ENCODE measurements at regions not wholly inside any gene's neighbourhood (a gene's known extent, or its start where the extent isn't known, plus 50 kb on each side); places are given as distances from the start of the nearest gene placed in this dataset.
"Not testable (repeated sequence)": the region's sequence is repeated elsewhere in the genome, so short reads cannot be mapped to it uniquely, and the experiment has no call there.

GRCh38 chr11:70894566-70895365, 357.6 kb downstream of the SHANK2 start:
- Mint-ChIP-seq H3K27me3 (no peaks in the 10 kb centered on the region), H3K9me3 (peaks cover 9% of the 10 kb centered on the region), H3K4me3 (no peak overlapping the region), H3K4me1 (no peaks in the 10 kb centered on the region), H3K27ac (no peak overlapping the region), H3K36me3 (no peaks in the 10 kb centered on the region)
- POLR2A ChIA-PET, result no interaction called here
- no peak for DNase-seq
- no peak for ATAC-seq (ENCODE audit: low read depth)

GRCh38 chr11:70895366-70895670, 357.1 kb downstream of the SHANK2 start:
- Mint-ChIP-seq H3K4me1 (no peaks in the 10 kb centered on the region), H3K4me3 (no peak overlapping the region), H3K36me3 (no peaks in the 10 kb centered on the region), H3K9me3 (peaks cover 9% of the 10 kb centered on the region), H3K27me3 (no peaks in the 10 kb centered on the region), H3K27ac (no peak overlapping the region)
- POLR2A ChIA-PET, result no interaction called here
- no peak for ATAC-seq (ENCODE audit: low read depth)
- no peak for DNase-seq

GRCh38 chr11:70897429-70897828, 354.9 kb downstream of the SHANK2 start:
- H3K27me3 Mint-ChIP-seq, result no peaks in the 10 kb centered on the region
- ATAC-seq (ENCODE audit: low read depth), result no peak
- no peaks in the 10 kb centered on the region for H3K36me3 Mint-ChIP-seq
- no peaks in the 10 kb centered on the region for H3K4me1 Mint-ChIP-seq
- no peak overlapping the region for H3K4me3 Mint-ChIP-seq
- POLR2A ChIA-PET, result no interaction called here
- DNase-seq, result no peak
- H3K9me3 Mint-ChIP-seq, result peaks cover 9% of the 10 kb centered on the region
- H3K27ac Mint-ChIP-seq, result no peak overlapping the region

- Mint-ChIP-seq H3K4me1 (no peaks in the 10 kb centered on the region), H3K27ac (no peak overlapping the region), H3K27me3 (no peaks in the 10 kb centered on the region), H3K36me3 (no peaks in the 10 kb centered on the region), H3K9me3 (peaks cover 9% of the 10 kb centered on the region), H3K4me3 (no peak overlapping the region)
- ATAC-seq (ENCODE audit: low read depth) (no peak), DNase-seq (no peak)
- POLR2A ChIA-PET, result no interaction called here
These were observed 352.8 kb downstream of the SHANK2 start for GRCh38 chr11:70899616-70900015.

GRCh38 chr11:70900540-70900939, 351.8 kb downstream of the SHANK2 start:
- POLR2A ChIA-PET, result no interaction called here
- no peak overlapping the region for H3K4me3 Mint-ChIP-seq
- H3K27ac Mint-ChIP-seq, result no peak overlapping the region
- H3K4me1 Mint-ChIP-seq, result no peaks in the 10 kb centered on the region
- H3K36me3 Mint-ChIP-seq, result no peaks in the 10 kb centered on the region
- no peak for ATAC-seq (ENCODE audit: low read depth)
- H3K27me3 Mint-ChIP-seq, result no peaks in the 10 kb centered on the region
- peaks cover 9% of the 10 kb centered on the region for H3K9me3 Mint-ChIP-seq
- no peak for DNase-seq

GRCh38 chr11:70901951-70902521, 350.3 kb downstream of the SHANK2 start:
- Mint-ChIP-seq H3K27ac (no peak overlapping the region), H3K4me1 (no peaks in the 10 kb centered on the region), H3K36me3 (no peaks in the 10 kb centered on the region), H3K9me3 (peaks cover 6% of the 10 kb centered on the region), H3K27me3 (no peaks in the 10 kb centered on the region), H3K4me3 (no peak overlapping the region)
- DNase-seq (no peak), ATAC-seq (ENCODE audit: low read depth) (no peak)
- POLR2A ChIA-PET, result no interaction called here

GRCh38 chr11:70903229-70903628, 349.1 kb downstream of the SHANK2 start:
- H3K9me3 Mint-ChIP-seq; H3K4me1 Mint-ChIP-seq; ATAC-seq (ENCODE audit: low read depth); DNase-seq; H3K27me3 Mint-ChIP-seq; POLR2A ChIA-PET; H3K4me3 Mint-ChIP-seq; H3K36me3 Mint-ChIP-seq; H3K27ac Mint-ChIP-seq: not testable (repeated sequence)

GRCh38 chr11:70906101-70906500, 346.3 kb downstream of the SHANK2 start:
- POLR2A ChIA-PET, result no interaction called here
- Mint-ChIP-seq H3K4me3 (no peak overlapping the region), H3K27ac (no peak overlapping the region), H3K27me3 (peaks cover 3% of the 10 kb centered on the region), H3K4me1 (no peaks in the 10 kb centered on the region), H3K36me3 (no peaks in the 10 kb centered on the region), H3K9me3 (no peaks in the 10 kb centered on the region)
- DNase-seq, result no peak
- ATAC-seq (ENCODE audit: low read depth), result no peak

- Mint-ChIP-seq H3K27ac (no peak overlapping the region), H3K4me1 (no peaks in the 10 kb centered on the region)
- POLR2A ChIA-PET, result no interaction called here
These were observed 344.2 kb downstream of the SHANK2 start for GRCh38 chr11:70908223-70908622.

GRCh38 chr11:70910835-70911234, 341.5 kb downstream of the SHANK2 start:
- H3K4me3 Mint-ChIP-seq, result no peak overlapping the region
- no peak overlapping the region for H3K27ac Mint-ChIP-seq
- no peaks in the 10 kb centered on the region for H3K9me3 Mint-ChIP-seq
- ATAC-seq (ENCODE audit: low read depth), result no peak
- H3K4me1 Mint-ChIP-seq, result no peaks in the 10 kb centered on the region
- POLR2A ChIA-PET, result no interaction called here
- no peak for DNase-seq
- H3K36me3 Mint-ChIP-seq, result no peaks in the 10 kb centered on the region
- H3K27me3 Mint-ChIP-seq, result peaks cover 17% of the 10 kb centered on the region

More at GRCh38 chr11:70908223-70908622, 344.2 kb downstream of the SHANK2 start:
- peaks cover 12% of the 10 kb centered on the region for H3K27me3 Mint-ChIP-seq
- no peaks in the 10 kb centered on the region for H3K9me3 Mint-ChIP-seq
- H3K4me3 Mint-ChIP-seq, result no peak overlapping the region
- ATAC-seq (ENCODE audit: low read depth) (no peak), DNase-seq (no peak)
- H3K36me3 Mint-ChIP-seq, result no peaks in the 10 kb centered on the region

GRCh38 chr11:70912226-70912840, 340.0 kb downstream of the SHANK2 start:
- Mint-ChIP-seq H3K9me3 (no peaks in the 10 kb centered on the region), H3K27me3 (peaks cover 18% of the 10 kb centered on the region), H3K27ac (no peak overlapping the region), H3K4me1 (no peaks in the 10 kb centered on the region), H3K36me3 (no peaks in the 10 kb centered on the region), H3K4me3 (no peak overlapping the region)
- ATAC-seq (ENCODE audit: low read depth) (no peak), DNase-seq (no peak)
- POLR2A ChIA-PET, result no interaction called here

- no peaks in the 10 kb centered on the region for H3K36me3 Mint-ChIP-seq
- no peak overlapping the region for H3K27ac Mint-ChIP-seq
These were observed 338.6 kb downstream of the SHANK2 start for GRCh38 chr11:70913715-70914231.

GRCh38 chr11:70914496-70914895, 337.9 kb downstream of the SHANK2 start:
- no peak for DNase-seq
- no peak overlapping the region for H3K27ac Mint-ChIP-seq
- POLR2A ChIA-PET, result no interaction called here
- no peak for ATAC-seq (ENCODE audit: low read depth)
- H3K4me1 Mint-ChIP-seq, result no peaks in the 10 kb centered on the region
- no peaks in the 10 kb centered on the region for H3K36me3 Mint-ChIP-seq
- H3K27me3 Mint-ChIP-seq, result peaks cover 18% of the 10 kb centered on the region
- H3K9me3 Mint-ChIP-seq, result no peaks in the 10 kb centered on the region
- H3K4me3 Mint-ChIP-seq, result no peak overlapping the region

More at GRCh38 chr11:70913715-70914231, 338.6 kb downstream of the SHANK2 start:
- H3K4me3 Mint-ChIP-seq, result no peak overlapping the region
- DNase-seq (no peak), ATAC-seq (ENCODE audit: low read depth) (no peak)
- no peaks in the 10 kb centered on the region for H3K4me1 Mint-ChIP-seq
- H3K9me3 Mint-ChIP-seq, result no peaks in the 10 kb centered on the region
- H3K27me3 Mint-ChIP-seq, result peaks cover 18% of the 10 kb centered on the region
- POLR2A ChIA-PET, result no interaction called here

Measured in activated naive CD8-positive, alpha-beta T cell treated with anti-CD3 and anti-CD28 coated beads, Interleukin-2, amount 10 ng/mL, durations not matched to agents 7 days and 5 days (primary cell).